ENCODE measurements at regions not wholly inside any gene's neighbourhood (a gene's known extent, or its start where the extent isn't known, plus 50 kb on each side); places are given as distances from the start of the nearest gene placed in this dataset.

- no peak for TF ChIP-seq EP300 (IDR thresholded peaks at IDR 0.05)
- no peak for TF ChIP-seq CTCF (IDR thresholded peaks at IDR 0.05)
Observed at GRCh38 chr18:42654556-42654955, 460.9 kb downstream of the RIT2 start.
